ENCODE measurements at regions not wholly inside any gene's neighbourhood (a gene's known extent, or its start where the extent isn't known, plus 50 kb on each side); places are given as distances from the start of the nearest gene placed in this dataset.

DNA sequence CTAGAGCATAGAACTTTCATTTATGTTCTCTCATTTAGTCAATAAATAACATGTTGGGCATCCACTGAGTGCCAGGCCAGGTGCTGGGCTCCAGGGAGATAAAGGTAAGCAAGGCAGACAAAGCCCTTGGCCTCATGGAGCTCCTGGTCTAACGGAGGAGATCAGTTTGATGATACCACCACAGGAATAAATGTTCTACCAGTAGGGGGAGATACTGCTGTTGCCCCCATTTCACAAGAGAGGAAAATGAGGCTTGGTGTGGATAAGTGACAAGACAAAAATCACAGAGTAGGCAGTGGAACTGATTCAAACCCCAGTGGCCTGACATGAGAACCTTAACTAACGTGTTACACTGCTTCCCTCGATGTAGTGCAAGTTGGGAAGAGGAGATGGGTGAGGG lies 80.4 kb upstream of the ERCC4 start:
- Histone ChIP-seq H3K4me1 (ENCODE audit: insufficient read depth, low read length) (no peaks in the 10 kb centered on the region), H3K79me2 (ENCODE audit: insufficient read depth, low read length) (no peaks in the 10 kb centered on the region), H3K9me3 (ENCODE audit: low read length) (no peaks in the 10 kb centered on the region), H3K4me2 (ENCODE audit: low read depth, low read length) (no peak overlapping the region), H3K27ac (ENCODE audit: extremely low read length, insufficient read depth, low read length) (no peak overlapping the region), H3K9ac (ENCODE audit: insufficient read depth, low read depth, low read length) (no peak overlapping the region), H3K27me3 (ENCODE audit: control insufficient read depth in 1 of 2, insufficient read depth in 2 of 2, low read length in 2 of 2) (peaks cover 1 to 31% of the 10 kb centered on the region in 2 experiments; a peak in 4 of 5 replicates), H3K4me3 (replicated peaks in 1 of 3; ENCODE audit: insufficient read depth in 1 of 3, low read depth in 2 of 3, low read length in 3 of 3) (no peak overlapping the region), H3K36me3 (replicated peaks in 1 of 2; ENCODE audit: control insufficient read depth in 1 of 2, insufficient read depth in 2 of 2, low read length in 2 of 2) (no peaks in the 10 kb centered on the region), H4K20me1 (ENCODE audit: insufficient read depth, low read length) (no peaks in the 10 kb centered on the region), H2AFZ (ENCODE audit: low read length) (no peak overlapping the region)
- no peak for DNase-seq (ENCODE audit: low spot score)
- ChIA-PET POLR2A (no interaction called here), CTCF (ENCODE audit: low intra/inter-chr PET ratio, low total read pairs) (no interaction called here)
- FAIRE-seq: no peak
- BruUV-seq (replicated peaks): no TSS peak
- intact Hi-C loops (cut with micrococcal nuclease; ENCODE audit: unreplicated experiment): no loop called here
- ATAC-seq: 0 out of 3 replicates have a peak, but pooled peaks have one; percentile 30
- in situ Hi-C loops (cut with HindIII; ENCODE audit: extremely low pct_ligation_motif_present, low pct_unique_long_range_greater_than_20kb): no loop called here
- WGBS (ENCODE audit: low lambda C conversion rate): 1% methylated on average over 3 of the region's 3 CpGs
- TF ChIP-seq, protein P1, sequence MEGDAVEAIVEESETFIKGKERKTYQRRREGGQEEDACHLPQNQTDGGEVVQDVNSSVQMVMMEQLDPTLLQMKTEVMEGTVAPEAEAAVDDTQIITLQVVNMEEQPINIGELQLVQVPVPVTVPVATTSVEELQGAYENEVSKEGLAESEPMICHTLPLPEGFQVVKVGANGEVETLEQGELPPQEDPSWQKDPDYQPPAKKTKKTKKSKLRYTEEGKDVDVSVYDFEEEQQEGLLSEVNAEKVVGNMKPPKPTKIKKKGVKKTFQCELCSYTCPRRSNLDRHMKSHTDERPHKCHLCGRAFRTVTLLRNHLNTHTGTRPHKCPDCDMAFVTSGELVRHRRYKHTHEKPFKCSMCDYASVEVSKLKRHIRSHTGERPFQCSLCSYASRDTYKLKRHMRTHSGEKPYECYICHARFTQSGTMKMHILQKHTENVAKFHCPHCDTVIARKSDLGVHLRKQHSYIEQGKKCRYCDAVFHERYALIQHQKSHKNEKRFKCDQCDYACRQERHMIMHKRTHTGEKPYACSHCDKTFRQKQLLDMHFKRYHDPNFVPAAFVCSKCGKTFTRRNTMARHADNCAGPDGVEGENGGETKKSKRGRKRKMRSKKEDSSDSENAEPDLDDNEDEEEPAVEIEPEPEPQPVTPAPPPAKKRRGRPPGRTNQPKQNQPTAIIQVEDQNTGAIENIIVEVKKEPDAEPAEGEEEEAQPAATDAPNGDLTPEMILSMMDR (CRISPR knock-in tag; IDR thresholded peaks at IDR 0.05): peak; percentile 44
- no peak for TF ChIP-seq GTF2F1 (IDR thresholded peaks at IDR 0.05; ENCODE audit: low read length)

- Histone ChIP-seq H3K9ac (ENCODE audit: insufficient read depth, low read depth, low read length) (no peak overlapping the region), H4K20me1 (ENCODE audit: insufficient read depth, low read length) (no peaks in the 10 kb centered on the region), H3K27me3 (ENCODE audit: control insufficient read depth in 1 of 2, insufficient read depth in 2 of 2, low read length in 2 of 2) (peaks cover 1 to 12% of the 10 kb centered on the region in 2 experiments; a peak in 2 of 5 replicates), H3K9me3 (ENCODE audit: low read length) (no peaks in the 10 kb centered on the region), H3K36me3 (replicated peaks in 1 of 2; ENCODE audit: control insufficient read depth in 1 of 2, insufficient read depth in 2 of 2, low read length in 2 of 2) (no peaks in the 10 kb centered on the region), H3K27ac (ENCODE audit: extremely low read length, insufficient read depth, low read length) (no peak overlapping the region), H2AFZ (ENCODE audit: low read length) (no peak overlapping the region), H3K4me2 (ENCODE audit: low read depth, low read length) (no peak overlapping the region), H3K79me2 (ENCODE audit: insufficient read depth, low read length) (no peaks in the 10 kb centered on the region), H3K4me3 (replicated peaks in 1 of 3; ENCODE audit: insufficient read depth in 1 of 3, low read depth in 2 of 3, low read length in 3 of 3) (no peak overlapping the region), H3K4me1 (ENCODE audit: insufficient read depth, low read length) (no peaks in the 10 kb centered on the region)
- intact Hi-C loops (cut with micrococcal nuclease; ENCODE audit: unreplicated experiment) (no loop called here), in situ Hi-C loops (cut with HindIII; ENCODE audit: extremely low pct_ligation_motif_present, low pct_unique_long_range_greater_than_20kb) (no loop called here)
- ChIA-PET POLR2A (no interaction called here), CTCF (ENCODE audit: low intra/inter-chr PET ratio, low total read pairs) (no interaction called here)
- FAIRE-seq (no peak), ATAC-seq (no peak), DNase-seq (ENCODE audit: low spot score) (no peak)
- TF ChIP-seq SIN3A (IDR thresholded peaks at IDR 0.05; ENCODE audit: borderline replicate concordance, low read depth, low read length) (no peak), ZSCAN12 (CRISPR knock-in tag; IDR thresholded peaks at IDR 0.05) (no peak), SAP130 (CRISPR knock-in tag; IDR thresholded peaks at IDR 0.05; ENCODE audit: low read depth) (no peak), ATF1 (CRISPR knock-in tag; IDR thresholded peaks at IDR 0.05) (no peak)
- WGBS (ENCODE audit: low lambda C conversion rate): 8% methylated on average over 2 of the region's 2 CpGs
- no TSS peak for BruUV-seq (replicated peaks)
Measured at GRCh38 chr16:13845232-13845631, 74.7 kb upstream of the ERCC4 start.
